Stomach (tissue), 4 donors: ENCODE measurements at regions not wholly inside any gene's neighbourhood (a gene's known extent, or its start where the extent isn't known, plus 50 kb on each side); places are given as distances from the start of the nearest gene placed in this dataset.

Experiments
- POLR2A ChIP-seq, 4 donors: fragments of 450-650 bp; IDR thresholded peaks; one replicate each; pipeline ENCODE4 v1.6.1; 2016; ENCODE audit warnings: antibody characterized with exemption in 4 of 4, control low read depth in 2 of 4, mild to moderate bottlenecking in 1 of 4, moderate library complexity in 1 of 4
- TF ChIP-seq, protein P1 (sequence below), 7 experiments: fragments of 450-650 bp in 4 of 7; fragments of 200-600 bp in 3 of 7; sonication (generic) in 3 of 7; IDR thresholded peaks; one replicate each; pipeline ENCODE4 v1.5.1; 2016 to 2019; ENCODE audit warnings: antibody characterized with exemption in 7 of 7, control low read depth in 2 of 7, mild to moderate bottlenecking in 1 of 7

GRCh38 chr12:20142316-20142715 lies 226.0 kb upstream of the PDE3A start:
- TF ChIP-seq, protein P1, sequence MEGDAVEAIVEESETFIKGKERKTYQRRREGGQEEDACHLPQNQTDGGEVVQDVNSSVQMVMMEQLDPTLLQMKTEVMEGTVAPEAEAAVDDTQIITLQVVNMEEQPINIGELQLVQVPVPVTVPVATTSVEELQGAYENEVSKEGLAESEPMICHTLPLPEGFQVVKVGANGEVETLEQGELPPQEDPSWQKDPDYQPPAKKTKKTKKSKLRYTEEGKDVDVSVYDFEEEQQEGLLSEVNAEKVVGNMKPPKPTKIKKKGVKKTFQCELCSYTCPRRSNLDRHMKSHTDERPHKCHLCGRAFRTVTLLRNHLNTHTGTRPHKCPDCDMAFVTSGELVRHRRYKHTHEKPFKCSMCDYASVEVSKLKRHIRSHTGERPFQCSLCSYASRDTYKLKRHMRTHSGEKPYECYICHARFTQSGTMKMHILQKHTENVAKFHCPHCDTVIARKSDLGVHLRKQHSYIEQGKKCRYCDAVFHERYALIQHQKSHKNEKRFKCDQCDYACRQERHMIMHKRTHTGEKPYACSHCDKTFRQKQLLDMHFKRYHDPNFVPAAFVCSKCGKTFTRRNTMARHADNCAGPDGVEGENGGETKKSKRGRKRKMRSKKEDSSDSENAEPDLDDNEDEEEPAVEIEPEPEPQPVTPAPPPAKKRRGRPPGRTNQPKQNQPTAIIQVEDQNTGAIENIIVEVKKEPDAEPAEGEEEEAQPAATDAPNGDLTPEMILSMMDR (IDR thresholded peaks at IDR 0.05): no peak
- TF ChIP-seq POLR2A (IDR thresholded peaks at IDR 0.05): no peak
